Right kidney (tissue), 1 donor: ENCODE measurements at regions not wholly inside any gene's neighbourhood (a gene's known extent, or its start where the extent isn't known, plus 50 kb on each side); places are given as distances from the start of the nearest gene placed in this dataset.

ENCODE experiments used
- DNase-seq: peaks from one replicate; pipeline ENCODE4 v3.0.0-alpha.2; 2016

GRCh38 chr12:127174881-127175280 lies 1092.1 kb upstream of the TMEM132C start:
- no peak for DNase-seq

GRCh38 chr12:127175361-127175760 lies 1091.6 kb upstream of the TMEM132C start:
- DNase-seq: no peak

GRCh38 chr12:127176804-127177203 lies 1090.2 kb upstream of the TMEM132C start:
- no peak for DNase-seq

GRCh38 chr12:127178052-127178451 lies 1088.9 kb upstream of the TMEM132C start:
- DNase-seq: no peak

GRCh38 chr12:127178463-127178862 lies 1088.5 kb upstream of the TMEM132C start:
- DNase-seq: no peak

- DNase-seq: no peak
These were observed 1087.8 kb upstream of the TMEM132C start for GRCh38 chr12:127179176-127179575.

- no peak for DNase-seq
These were observed 1085.0 kb upstream of the TMEM132C start for GRCh38 chr12:127182018-127182417.

- DNase-seq: no peak
These were observed 1077.0 kb upstream of the TMEM132C start for GRCh38 chr12:127189992-127190391.

GRCh38 chr12:127191129-127191528 lies 1075.8 kb upstream of the TMEM132C start:
- no peak for DNase-seq

- DNase-seq: no peak
These were observed 1074.6 kb upstream of the TMEM132C start for GRCh38 chr12:127192391-127192790.

- no peak for DNase-seq
These were observed 1073.6 kb upstream of the TMEM132C start for GRCh38 chr12:127193341-127193740.

- no peak for DNase-seq
These were observed 1072.8 kb upstream of the TMEM132C start for GRCh38 chr12:127194176-127194575.

- DNase-seq: no peak
These were observed 1061.0 kb upstream of the TMEM132C start for GRCh38 chr12:127205781-127206555.

- DNase-seq: no peak
These were observed 1057.7 kb upstream of the TMEM132C start for GRCh38 chr12:127209318-127209717.

GRCh38 chr12:127214186-127214585 lies 1052.8 kb upstream of the TMEM132C start:
- DNase-seq: no peak

GRCh38 chr12:127223011-127223410 lies 1044.0 kb upstream of the TMEM132C start:
- no peak for DNase-seq

- peak; percentile 2 for DNase-seq
These were observed 1043.2 kb upstream of the TMEM132C start for GRCh38 chr12:127223731-127224130.

- no peak for DNase-seq
These were observed 1036.1 kb upstream of the TMEM132C start for GRCh38 chr12:127230843-127231260.

GRCh38 chr12:127231371-127231770 lies 1035.6 kb upstream of the TMEM132C start:
- DNase-seq: no peak

GRCh38 chr12:127233016-127233415 lies 1034.0 kb upstream of the TMEM132C start:
- no peak for DNase-seq

GRCh38 chr12:127235761-127236160 lies 1031.2 kb upstream of the TMEM132C start:
- DNase-seq: no peak

GRCh38 chr12:127236491-127236890 lies 1030.5 kb upstream of the TMEM132C start:
- DNase-seq: no peak

- no peak for DNase-seq
These were observed 1029.8 kb upstream of the TMEM132C start for GRCh38 chr12:127237151-127237550.

- no peak for DNase-seq
These were observed 1028.9 kb upstream of the TMEM132C start for GRCh38 chr12:127238107-127238506.

- DNase-seq: no peak
These were observed 1027.2 kb upstream of the TMEM132C start for GRCh38 chr12:127239781-127240180.
